GM19372 (cell line): ENCODE measurements at regions not wholly inside any gene's neighbourhood (a gene's known extent, or its start where the extent isn't known, plus 50 kb on each side); places are given as distances from the start of the nearest gene placed in this dataset.
"Not testable (repeated sequence)": the region's sequence is repeated elsewhere in the genome, so short reads cannot be mapped to it uniquely, and the experiment has no call there.

ENCODE experiments used
- ATAC-seq: cut with Tn5 transposase; IDR thresholded peaks from one replicate; pipeline ENCODE4 v1.9.1; 2021; ENCODE audit warnings: mild to moderate bottlenecking, low read depth, moderate library complexity; ENCODE audit not compliant: unreplicated experiment

DNA sequence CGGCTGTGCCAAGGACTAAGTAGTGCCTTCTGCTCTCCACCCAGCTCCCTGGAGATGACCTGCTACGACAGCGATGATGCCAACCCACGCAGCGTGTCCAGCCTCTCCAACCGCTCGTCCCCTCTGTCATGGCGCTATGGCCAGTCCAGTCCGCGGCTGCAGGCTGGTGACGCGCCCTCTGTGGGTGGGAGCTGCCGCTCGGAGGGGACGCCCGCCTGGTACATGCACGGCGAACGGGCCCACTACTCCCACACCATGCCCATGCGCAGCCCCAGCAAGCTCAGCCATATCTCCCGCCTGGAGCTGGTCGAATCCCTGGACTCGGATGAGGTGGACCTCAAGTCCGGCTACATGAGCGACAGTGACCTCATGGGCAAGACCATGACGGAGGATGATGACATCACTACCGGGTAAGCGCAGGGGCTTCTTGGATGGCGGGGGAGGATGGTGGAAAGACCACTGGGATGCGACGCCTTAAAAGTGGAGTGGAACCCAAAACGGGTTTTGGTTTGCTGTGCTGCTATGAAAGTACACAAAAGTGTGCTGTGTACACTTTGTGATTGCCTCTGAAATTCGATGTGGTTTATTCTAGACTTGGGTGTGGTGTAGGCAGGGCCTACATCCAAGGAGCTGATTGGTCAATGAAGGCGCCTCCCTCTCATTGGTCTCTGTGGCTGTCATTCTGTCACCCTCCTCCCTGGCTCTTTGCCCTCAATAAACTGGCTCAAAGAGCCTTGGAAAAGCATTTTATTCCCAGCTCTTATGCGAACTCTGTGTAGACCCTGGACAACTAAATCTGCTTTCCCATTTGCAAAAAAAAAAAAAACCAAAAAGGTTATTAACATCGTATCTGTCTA lies 110.4 kb upstream of the IPO9 start:
- ATAC-seq, result no peak

DNA sequence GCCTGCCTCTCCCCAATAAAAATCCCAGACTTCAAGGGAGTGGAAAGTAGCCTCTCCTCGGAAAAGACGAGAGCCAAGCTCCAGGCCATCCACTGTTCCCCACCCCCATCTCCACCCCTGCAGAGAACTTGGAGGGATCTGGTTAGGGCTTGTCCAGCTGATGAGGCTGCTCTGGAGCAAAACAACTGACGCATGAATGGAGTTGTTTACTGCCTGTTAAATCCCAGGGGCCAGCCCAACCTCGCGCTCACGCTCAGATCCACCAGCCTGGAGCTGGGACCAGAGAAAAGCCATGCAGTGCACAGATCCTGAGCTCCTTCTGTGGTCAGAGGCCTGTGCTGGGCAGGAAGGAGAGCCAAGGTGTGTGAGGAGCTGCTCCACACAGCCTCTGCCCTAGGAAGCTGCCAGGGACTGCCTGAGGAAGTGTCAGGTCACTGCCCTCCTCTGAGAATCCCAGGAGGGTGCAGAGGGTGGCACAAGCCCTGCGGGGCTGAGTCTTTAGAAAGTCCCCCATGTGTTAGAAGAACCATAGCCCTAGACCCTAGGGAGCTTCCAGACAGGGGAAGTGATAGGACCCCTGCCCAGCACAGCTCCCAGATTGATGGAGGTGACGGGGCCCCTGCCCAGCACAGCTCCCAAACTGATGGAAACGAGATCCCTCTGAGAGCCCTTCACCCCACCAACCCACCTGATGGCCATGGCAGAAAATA lies 109.0 kb upstream of the IPO9 start:
- ATAC-seq, result no peak

DNA sequence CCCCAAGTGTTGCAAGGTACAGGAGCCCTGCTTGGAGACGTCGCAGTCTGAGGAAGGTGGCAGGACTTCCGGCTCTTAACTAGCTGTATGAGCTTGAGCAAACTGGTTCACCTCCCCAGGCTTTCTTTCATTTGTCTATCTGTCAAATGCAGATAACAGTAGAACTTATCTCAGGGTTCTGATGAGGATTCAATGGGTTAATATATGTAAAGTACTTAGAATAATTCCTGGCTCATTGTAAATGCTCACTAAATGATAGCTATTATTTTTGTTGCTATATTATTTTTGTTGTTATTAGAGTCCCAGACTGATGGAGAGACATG lies 108.5 kb upstream of the IPO9 start:
- no peak for ATAC-seq

DNA sequence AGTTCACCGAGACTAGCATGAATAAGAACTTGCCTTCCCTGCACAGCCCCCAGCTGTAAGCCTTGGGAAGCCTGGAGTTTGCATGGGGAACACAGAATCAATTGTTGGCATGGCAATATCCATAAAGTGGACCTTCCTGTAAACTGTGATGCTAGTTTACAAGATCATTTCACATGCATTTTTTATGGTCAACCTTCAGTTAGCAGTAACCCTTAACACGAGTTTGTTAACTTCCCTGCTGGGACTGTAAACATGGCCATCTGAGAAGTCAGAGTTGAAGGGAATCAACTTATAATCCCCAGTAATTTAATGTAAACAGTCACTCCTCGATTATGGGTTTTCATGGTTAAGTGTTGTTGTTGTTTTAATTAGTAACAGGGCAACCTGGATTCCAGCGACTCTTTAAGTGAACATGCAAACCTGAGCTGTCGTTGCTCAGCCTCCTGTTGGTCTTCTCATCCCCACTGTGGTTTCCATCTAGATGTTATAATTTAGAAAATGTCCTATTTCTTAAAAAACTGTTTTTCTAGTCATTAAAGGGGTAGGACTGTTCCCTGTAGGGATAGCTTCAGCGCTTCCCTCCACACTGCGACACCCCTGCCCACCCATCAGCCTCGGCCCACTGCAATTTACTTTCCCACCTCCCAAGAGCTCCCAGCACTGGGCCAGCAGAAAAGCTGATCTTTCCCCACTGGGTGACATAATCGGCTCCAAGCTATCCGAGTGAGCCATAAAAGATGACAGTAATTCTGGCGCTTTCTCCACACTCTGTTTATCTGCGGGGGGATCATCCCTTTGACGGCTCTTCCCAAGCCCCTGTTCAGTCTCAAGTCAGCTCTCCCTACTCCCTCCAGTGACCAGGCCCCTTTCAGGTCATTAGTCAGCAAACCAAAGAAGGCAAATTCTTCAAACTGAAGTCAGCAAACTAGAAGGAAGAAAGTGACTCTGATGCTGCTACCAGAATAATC lies 107.6 kb upstream of the IPO9 start:
- ATAC-seq, result no peak

DNA sequence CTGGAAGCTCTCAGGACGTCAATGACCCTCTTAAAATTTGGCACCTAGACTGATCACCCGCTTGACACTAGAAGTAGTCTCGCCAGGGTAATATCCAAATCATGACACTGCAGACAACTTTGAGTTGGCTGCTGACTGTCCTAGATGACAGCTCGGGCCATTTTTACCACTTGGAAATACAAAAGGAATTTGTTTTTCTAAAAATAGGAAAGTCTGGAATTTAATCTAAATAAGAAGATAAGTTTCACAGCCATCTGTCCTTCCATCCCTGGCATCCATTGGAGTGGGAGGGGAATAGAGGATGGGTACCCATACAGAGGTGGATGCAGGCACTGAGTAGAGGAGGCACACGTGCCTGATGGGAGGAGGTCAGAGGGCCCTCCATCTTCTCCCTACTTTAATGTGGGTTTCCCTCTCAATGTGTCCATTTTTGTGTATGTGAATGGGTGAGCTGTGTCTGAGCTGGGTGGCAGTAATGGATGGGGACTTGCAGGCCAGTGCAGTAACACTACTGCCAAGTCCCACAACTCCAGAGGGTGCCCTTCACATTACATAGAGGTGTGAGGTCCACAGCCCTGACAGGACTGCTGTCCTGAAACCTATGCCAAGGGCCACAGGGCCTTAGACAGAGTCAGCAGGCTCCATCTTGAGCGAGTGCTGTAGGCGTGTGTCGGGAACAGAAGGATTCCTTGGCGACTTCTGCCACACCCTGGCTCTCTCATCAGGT lies 104.8 kb upstream of the IPO9 start:
- ATAC-seq, result no peak

DNA sequence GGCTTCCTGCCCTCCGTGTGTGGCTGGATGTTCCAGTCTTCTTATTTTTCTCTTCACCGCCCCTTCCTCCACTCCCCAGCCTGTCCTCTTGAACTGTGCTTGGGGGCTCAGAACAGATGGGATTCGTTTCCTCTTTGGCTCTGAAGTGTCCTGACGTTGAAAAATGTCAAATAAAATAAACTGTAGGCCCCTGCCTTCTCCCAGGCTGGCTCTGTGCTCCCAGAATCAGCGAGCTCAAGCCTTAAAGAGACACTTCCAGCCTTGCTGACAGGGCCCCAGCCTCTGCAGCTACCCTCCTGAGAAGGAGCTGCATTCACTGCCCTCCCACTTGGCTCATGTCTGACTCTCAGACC lies 104.2 kb upstream of the IPO9 start:
- ATAC-seq, result no peak

DNA sequence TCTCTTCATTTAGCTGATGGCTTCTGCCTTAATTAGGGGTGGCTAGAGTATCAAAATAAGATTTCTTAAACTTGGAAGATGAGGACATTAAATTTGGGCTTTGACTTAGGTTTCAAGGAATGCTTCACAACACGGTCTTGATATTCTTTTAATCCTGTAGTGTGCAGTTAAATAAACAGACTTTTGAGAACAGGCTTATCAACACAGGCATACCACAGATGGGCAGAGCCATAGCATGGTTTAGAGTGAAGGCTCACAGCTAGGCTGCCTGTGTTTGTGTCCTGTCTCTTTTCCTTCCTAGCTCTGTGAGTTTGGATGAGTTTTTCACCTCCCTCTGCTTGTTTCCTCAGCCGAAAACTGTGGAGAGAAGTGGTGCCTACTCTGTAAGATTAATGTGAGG lies 102.3 kb upstream of the IPO9 start:
- ATAC-seq, result no peak

DNA sequence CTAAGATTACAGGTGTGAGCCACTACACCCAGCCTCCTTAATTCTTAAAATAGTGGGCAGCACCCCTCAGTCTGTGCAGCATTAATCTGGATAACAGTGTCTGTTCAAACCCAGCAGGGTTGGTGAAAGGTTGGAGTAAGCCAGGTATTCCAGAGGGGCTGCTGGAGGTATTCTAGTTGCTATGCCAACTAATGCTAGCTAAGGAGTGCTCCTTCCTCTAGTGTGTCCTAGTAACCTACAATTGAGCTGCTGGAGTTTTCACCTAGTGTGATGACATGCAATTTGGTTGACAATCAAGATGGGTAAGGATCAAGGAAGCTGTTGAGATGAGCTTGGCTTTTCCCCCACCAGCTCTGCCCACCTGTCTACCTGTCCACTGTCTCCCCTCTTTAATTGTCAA lies 100.2 kb upstream of the IPO9 start:
- ATAC-seq, result no peak

DNA sequence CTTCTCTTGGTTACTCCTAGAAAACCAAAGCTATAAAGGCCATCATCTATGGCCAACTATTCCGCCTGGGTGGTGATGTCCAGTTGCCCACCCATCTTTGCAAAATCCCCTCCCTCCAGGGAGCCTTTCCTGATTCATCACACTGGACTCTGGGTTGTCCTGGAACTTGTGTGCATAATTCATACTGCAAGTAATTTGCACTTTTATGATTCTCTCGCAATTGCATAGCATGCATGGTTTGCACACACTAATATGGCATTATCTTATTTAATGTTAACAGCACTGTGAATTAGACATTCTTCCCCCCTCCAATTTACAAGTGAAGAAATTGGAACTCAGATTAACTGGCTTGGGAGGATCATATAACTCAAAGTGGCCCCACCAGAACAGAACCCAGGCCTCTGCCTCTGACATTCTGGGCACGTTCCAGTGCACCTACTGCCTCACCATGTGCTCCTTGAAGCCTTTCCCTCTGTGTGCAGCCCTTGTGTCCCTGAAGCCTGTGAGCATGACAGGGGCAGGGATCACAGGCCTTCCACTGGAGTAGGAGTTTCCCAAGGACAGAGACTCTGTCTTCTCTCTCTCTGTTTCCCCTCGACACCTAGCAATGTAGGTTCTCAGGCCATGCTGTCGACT lies 98.9 kb upstream of the IPO9 start:
- no peak for ATAC-seq

DNA sequence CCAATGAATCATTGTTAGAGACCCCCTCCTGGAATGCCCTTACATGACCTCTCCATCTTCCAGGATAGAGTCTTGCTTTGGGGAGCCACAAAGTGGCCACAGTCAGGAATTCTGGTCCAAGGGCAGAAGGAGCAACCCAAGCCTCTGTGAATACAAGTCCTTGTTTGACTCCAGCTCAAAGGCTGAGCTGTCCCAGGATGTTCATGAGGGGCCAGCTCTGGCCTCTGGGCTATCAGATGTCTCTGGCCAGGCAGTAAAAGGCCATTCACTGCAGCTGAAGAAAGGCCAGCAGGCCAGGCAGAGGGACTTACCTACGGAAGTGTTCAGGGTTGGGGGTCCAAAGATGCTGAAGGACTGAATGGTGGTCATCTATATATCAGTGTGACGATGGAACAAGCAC lies 98.3 kb upstream of the IPO9 start:
- no peak for ATAC-seq

DNA sequence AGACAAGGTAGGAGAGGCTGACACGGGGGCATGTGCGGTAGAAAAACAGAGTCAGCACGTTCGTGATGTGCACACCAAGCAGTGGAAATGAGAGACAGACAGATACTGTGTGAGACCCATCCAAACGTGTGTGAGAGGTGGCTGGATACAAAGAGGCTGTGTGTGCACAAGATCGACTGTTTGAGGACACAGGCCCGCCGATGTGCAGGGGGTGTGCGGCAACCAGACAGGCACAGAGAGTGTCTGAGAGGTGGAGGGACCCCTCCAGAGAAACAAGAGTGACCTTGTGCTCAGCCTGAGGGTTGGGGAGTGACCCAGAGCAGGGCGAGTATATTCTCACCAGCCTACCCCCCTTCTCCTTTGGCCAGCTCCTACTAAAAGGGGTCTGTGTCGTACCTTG lies 97.8 kb upstream of the IPO9 start:
- no peak for ATAC-seq

DNA sequence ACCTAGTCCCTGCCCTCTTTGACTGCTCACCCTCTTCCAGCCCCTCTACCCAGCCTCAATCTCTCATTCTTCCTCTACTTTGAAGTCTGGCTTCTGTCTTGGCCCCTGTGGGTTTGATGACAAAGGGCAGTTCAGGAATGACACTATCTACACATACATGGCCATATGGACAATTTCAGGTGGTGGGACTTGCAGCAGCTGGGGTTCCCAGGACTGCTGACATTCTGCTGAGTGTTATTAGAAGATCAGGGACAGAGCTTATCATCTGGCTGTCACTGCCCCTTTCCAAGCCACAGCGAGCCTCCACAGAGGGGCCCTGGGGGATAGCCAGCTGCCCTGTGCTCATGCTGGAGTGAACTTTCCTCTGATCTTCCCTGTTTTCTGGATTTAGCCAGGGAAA lies 97.4 kb upstream of the IPO9 start:
- ATAC-seq, result no peak

DNA sequence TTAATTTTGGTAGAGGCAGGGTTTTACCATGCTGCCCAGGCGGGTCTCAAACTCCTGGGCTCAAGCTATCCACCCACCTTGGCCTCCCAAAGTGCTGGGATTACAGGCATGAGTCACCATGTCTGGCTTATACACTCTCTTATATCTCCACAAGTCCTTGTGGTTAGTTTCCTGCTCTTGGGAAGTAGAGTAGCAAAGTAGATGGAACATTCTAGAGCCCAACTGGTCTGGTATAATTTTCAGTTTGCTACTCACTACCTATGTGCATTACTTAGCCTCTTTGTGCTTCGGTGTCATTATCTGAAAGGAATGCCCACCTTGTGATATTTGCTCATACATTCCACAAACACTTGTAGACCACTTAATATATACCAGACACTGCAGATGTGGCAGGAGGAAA lies 96.6 kb upstream of the IPO9 start:
- no peak for ATAC-seq

DNA sequence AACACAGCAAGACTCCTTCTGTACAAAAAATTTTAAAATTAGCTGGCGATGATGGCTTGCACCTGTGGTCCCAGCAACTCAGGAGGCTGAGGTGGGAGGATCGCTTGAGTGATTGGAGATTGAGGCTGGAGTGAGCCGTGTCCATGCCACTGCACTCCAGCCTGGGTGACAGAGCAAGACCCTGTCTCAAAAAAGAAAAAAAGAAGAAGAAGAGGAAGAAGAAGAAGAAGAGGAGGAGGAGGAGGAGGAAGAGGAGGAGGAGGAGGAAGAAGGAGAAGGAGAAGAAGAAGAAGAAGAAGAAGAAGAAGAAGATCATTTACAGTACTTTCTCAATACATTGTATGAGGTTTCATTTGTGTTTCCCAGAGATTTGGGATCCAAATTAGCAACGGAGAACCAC lies 94.7 kb upstream of the IPO9 start:
- ATAC-seq, result not testable (repeated sequence)

DNA sequence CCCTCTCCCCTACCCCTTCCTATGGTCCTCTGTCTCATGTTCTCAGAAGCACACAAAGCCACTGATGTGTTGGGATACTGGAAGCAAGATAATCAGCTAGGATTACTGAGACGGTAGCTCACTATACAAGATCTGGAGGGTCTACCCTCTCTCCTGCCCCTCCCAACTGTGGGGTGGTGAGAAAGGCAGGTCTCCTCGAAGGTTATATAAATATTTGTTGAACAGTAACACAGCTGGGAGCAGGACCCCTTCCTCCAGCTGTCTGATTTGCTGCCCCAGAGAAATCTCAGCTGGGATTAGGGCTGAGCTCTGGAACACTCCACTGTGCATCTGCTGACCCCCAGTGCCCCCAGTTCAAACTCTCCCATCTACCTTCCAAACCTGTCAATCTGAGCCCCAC lies 94.2 kb upstream of the IPO9 start:
- no peak for ATAC-seq

DNA sequence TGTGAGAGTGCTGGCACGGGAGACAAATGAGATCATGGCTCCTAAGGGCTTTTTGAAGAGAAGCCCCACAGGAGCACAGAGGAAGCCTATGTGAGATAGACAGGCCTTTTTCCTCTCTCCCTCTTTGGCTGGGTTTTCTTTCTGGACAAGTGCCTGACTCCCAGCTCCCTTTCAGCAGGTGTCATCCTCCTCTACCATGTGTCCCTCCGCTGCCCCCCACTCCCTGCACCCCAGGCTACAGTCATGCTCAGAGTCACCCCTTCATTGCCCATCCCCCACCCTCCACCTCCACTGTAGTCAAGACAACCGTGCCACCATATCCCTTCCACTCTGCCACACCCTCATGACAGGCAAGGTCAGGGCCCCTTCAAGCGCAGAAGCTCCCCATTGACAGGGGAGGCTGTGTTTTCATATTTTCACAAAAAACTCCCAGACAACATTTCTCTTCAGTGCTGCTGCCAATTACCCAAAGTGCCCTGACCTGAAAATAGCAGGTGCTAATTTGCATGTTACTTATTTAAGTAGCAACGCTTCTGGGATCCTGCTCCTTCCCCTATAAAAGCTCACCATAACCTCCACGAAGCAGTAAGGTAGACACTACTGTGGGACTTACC lies 92.1 kb upstream of the IPO9 start:
- ATAC-seq, result no peak

DNA sequence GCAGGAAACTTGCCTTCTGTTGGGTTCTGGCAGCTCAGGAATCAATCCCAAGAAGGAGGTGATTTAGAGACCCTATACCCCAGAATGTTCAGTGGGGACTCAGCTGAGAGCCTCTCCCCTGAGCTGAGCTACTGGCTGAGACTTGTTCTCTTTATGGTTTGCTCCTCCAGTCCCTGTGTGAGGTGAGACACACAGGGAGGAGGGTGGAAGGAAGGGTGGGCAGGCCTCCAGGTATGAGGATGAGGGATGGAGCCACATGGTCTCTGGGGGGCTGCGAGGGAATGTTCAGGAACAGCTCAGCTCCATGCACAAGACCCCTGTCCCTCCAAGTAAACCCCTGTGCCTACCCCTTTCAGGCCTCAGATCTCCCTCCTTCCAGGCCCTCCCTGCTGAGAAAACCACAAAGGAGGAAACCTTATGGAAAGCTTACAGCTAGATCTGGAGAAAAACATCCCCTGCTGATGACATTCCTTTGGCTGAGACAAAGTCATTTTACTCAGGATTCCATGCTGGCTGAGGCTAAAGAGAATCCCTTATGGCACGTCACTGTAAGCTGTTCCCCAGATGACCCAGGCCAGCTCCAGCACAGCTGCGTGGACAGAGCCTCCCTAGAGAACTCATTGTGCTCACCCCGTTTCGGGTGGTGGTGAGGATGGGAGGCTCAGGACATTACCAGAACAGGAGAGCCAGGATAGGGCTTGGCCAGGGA lies 91.5 kb upstream of the IPO9 start:
- no peak for ATAC-seq

DNA sequence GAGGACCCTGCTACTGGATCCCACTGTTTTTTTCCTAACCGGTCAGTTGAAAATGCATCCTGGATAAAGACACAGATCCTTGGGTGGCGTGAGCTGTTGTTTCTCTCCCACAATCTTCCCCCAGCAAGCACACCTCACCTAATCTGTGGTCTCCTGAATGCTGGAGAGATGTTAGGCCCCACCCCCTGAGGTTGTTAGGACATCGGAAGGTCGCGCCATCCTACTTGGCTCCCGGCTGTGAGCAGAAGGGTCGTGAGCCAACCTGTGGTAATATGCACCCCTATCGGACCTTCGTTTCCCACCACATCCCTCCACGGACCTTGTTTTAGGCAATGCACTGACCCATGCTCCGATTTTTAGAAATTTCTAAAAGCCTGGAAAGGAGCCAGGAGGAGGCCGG lies 89.9 kb upstream of the IPO9 start:
- ATAC-seq, result no peak

DNA sequence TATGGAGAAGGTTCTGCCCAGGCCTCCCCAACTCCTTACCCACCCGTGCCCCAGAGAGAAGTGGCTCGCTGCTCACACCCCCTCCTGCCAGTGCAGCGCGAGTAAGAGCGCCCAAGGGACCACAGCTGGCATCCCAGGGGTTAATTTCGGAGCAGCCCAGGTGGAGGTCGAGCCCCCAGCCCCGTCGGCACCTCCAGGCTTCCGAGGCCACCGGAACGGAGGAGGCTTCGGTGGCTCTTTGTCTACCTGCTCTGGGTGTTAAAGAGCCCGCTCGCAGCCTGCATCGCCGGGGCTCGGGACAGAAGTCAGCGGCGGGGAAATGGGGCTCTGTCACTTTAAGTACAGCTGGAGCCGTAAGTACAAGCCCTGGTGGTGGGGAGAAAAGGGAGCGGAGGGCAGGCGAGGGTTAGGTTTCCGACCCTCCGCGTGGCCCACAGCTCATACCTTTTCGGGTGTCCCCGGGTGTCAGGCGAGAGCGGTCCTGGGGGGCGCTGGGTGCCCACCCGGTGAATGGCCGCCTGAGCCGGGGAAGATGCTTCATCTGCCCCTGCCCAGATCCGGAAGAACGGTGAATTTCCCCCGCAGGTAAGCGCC lies 89.4 kb upstream of the IPO9 start:
- ATAC-seq, result no peak
